HCT116 (cell line): ENCODE measurements at regions not wholly inside any gene's neighbourhood (a gene's known extent, or its start where the extent isn't known, plus 50 kb on each side); places are given as distances from the start of the nearest gene placed in this dataset.

Experiments
- ATAC-seq: fragments of 200-7000 bp; cut with Tn5 transposase; 2 replicates; pipeline ENCODE4 v1.9.1; 2020; ENCODE audit warnings: mild to moderate bottlenecking, moderate library complexity
- BruUV-seq: library from RNA; stranded (reverse); fragments of 400-500 nt; replicated peaks from 2 replicates; lab custom pipeline; 2021; lab: Mats Ljungman, UMichigan
- CTCF ChIA-PET: fragments of 300-600 bp; sonication (Branson Sonifier 250); formaldehyde crosslinking; loops from one replicate; lab custom pipeline; 2021; ENCODE audit warnings: antibody characterized with exemption; lab: Charles Lee
- POLR2A ChIA-PET: fragments of 300-600, 350-600 bp; sonication (Branson Sonifier 250); formaldehyde crosslinking; loops from one replicate; lab custom pipeline; 2021; ENCODE audit warnings: antibody characterized with exemption; lab: Charles Lee
- RAD21 ChIA-PET, 2 experiments: fragments of 300-600 bp; sonication (Branson Sonifier 250); formaldehyde crosslinking; loops; one replicate each; lab custom pipeline; 2023; ENCODE audit warnings: low total read pairs in 2 of 2; ENCODE audit not compliant: uncharacterized antibody in 2 of 2, unreplicated experiment in 2 of 2, low non-redundant PET in 1 of 2; lab: Charles Lee
- DNase-seq: peaks from one replicate; pipeline ENCODE4 v3.0.0-alpha.2; 2010; ENCODE audit warnings: low read depth, low spot score
- H2AFZ ChIP-seq: fragments of 200-600 bp; shearing (Covaris generic), sonication (generic); 2 replicates; pipeline ENCODE4 v1.6.1; 2017; ENCODE audit warnings: low read depth, mixed run types, mixed read lengths, antibody characterized with exemption, low read length; ENCODE audit not compliant: poor library complexity, severe bottlenecking
- H3K27ac ChIP-seq: 2 replicates; pipeline ENCODE4 v1.5.1; 2012; ENCODE audit warnings: low read depth, low read length
- H3K27me3 ChIP-seq: fragments of 200-600 bp; sonication (generic); 2 replicates; pipeline ENCODE4 v1.6.1; 2016; ENCODE audit warnings: mixed run types, low read length, mixed read lengths; ENCODE audit not compliant: insufficient read depth
- H3K36me3 ChIP-seq, 2 experiments: fragments of 200-500 bp in 1 of 2; fragments of 200-600 bp in 1 of 2; sonication (Bioruptor generic) in 1 of 2; sonication (generic) in 1 of 2; 2 replicates each; pipeline versions ENCODE4 v1.5.1 to v1.6.1; 2014 to 2016; ENCODE audit warnings: low read length in 2 of 2, inconsistent platforms in 1 of 2, mixed read lengths in 1 of 2, mixed run types in 1 of 2; ENCODE audit not compliant: insufficient read depth in 2 of 2, control insufficient read depth in 1 of 2
- H3K4me1 ChIP-seq, 2 experiments: fragments of 200-600 bp in 1 of 2; sonication (generic) in 1 of 2; 2 replicates each; pipeline versions ENCODE4 v1.5.1 to v1.6.1; 2012 to 2017; ENCODE audit warnings: low read length in 2 of 2, inconsistent platforms in 1 of 2, mild to moderate bottlenecking in 1 of 2, mixed read lengths in 1 of 2, mixed run types in 1 of 2, moderate library complexity in 1 of 2; ENCODE audit not compliant: insufficient read depth in 2 of 2, control insufficient read depth in 1 of 2
- H3K4me2 ChIP-seq: fragments of 200-600 bp; sonication (generic); 2 replicates; pipeline ENCODE4 v1.6.1; 2017; ENCODE audit warnings: mixed run types, low read length, mixed read lengths
- H3K4me3 ChIP-seq, 2 experiments: fragments of 200-600 bp in 1 of 2; sonication (generic) in 1 of 2; replicated peaks in 1 of 2; 2 replicates each; pipeline ENCODE4 v1.5.1; 2011 to 2016; ENCODE audit warnings: low read length in 2 of 2, control low read depth in 1 of 2, low read depth in 1 of 2, mild to moderate bottlenecking in 1 of 2, mixed read lengths in 1 of 2, mixed run types in 1 of 2
- H3K79me2 ChIP-seq: fragments of 200-600 bp; sonication (generic); 2 replicates; pipeline ENCODE4 v1.6.1; 2017; ENCODE audit warnings: mild to moderate bottlenecking, mixed run types, low read length, moderate library complexity, mixed read lengths; ENCODE audit not compliant: insufficient read depth
- H3K9ac ChIP-seq: fragments of 200-600 bp; sonication (generic); 2 replicates; pipeline ENCODE4 v1.6.1; 2016; ENCODE audit warnings: low read length, mixed read lengths
- H3K9me2 ChIP-seq: fragments of 200-600 bp; sonication (generic), shearing (Covaris generic); 2 replicates; pipeline ENCODE4 v1.6.1; 2017; ENCODE audit warnings: mixed run types, mild to moderate bottlenecking, moderate library complexity; ENCODE audit not compliant: insufficient read depth
- H3K9me3 ChIP-seq, 2 experiments: fragments of 200-500 bp in 1 of 2; fragments of 200-600 bp in 1 of 2; sonication (Bioruptor generic) in 1 of 2; sonication (generic) in 1 of 2; 2 replicates each; pipeline ENCODE4 v1.6.1; 2014 to 2017; ENCODE audit warnings: low read length in 2 of 2, mixed read lengths in 2 of 2, inconsistent platforms in 1 of 2, low read depth in 1 of 2, mild to moderate bottlenecking in 1 of 2, mixed run types in 1 of 2, moderate library complexity in 1 of 2; ENCODE audit not compliant: control insufficient read depth in 1 of 2, insufficient read depth in 1 of 2
- H4K20me1 ChIP-seq: fragments of 200-600 bp; sonication (generic), shearing (Covaris generic); 2 replicates; pipeline ENCODE4 v1.6.1; 2017; ENCODE audit warnings: mixed run types, mild to moderate bottlenecking, moderate library complexity; ENCODE audit not compliant: insufficient read depth
- CEBPB ChIP-seq: IDR thresholded peaks from 2 replicates; pipeline ENCODE4 v1.6.1; 2012; ENCODE audit warnings: low read depth
- EZH2 ChIP-seq: fragments of 200-600 bp; sonication (generic); IDR thresholded peaks from 2 replicates; pipeline ENCODE4 v1.6.1; 2017; ENCODE audit warnings: antibody characterized with exemption, mixed run types
- FOSL1 ChIP-seq: IDR thresholded peaks from 2 replicates; pipeline ENCODE4 v1.6.1; 2012; ENCODE audit warnings: low read depth
- POLR2AphosphoS5 ChIP-seq: IDR thresholded peaks from 2 replicates; pipeline ENCODE4 v1.6.1; 2011; ENCODE audit warnings: mild to moderate bottlenecking, low read depth, low read length, moderate library complexity
- REST ChIP-seq: IDR thresholded peaks from 2 replicates; pipeline ENCODE4 v1.6.1; 2012; ENCODE audit warnings: low read depth
- SRF ChIP-seq: IDR thresholded peaks from 2 replicates; pipeline ENCODE4 v1.6.1; 2012; ENCODE audit warnings: low read depth
- TCF7L2 ChIP-seq: IDR thresholded peaks from 2 replicates; pipeline ENCODE4 v1.7.0; 2011; ENCODE audit warnings: borderline replicate concordance, inconsistent platforms; ENCODE audit not compliant: insufficient read depth, insufficient read length; ENCODE audit errors: extremely low read depth
- ZBTB33 ChIP-seq: IDR thresholded peaks from 2 replicates; pipeline ENCODE4 v1.6.1; 2011; ENCODE audit warnings: mild to moderate bottlenecking, low read length, moderate library complexity; ENCODE audit not compliant: insufficient replicate concordance; ENCODE audit errors: extremely low read depth
- intact Hi-C: fragments of 100-400 bp; cut with micrococcal nuclease; formaldehyde crosslinking; loops from 2 replicates; pipeline ENCODE4 v1.10.0; 2022

- Histone ChIP-seq H3K9me3 (no peaks in the 10 kb centered on the region), H3K36me3 (no peaks in the 10 kb centered on the region), H4K20me1 (no peaks in the 10 kb centered on the region), H3K4me1 (peaks cover 0 to 8% of the 10 kb centered on the region in 2 experiments; a peak in 3 of 4 replicates), H3K79me2 (no peaks in the 10 kb centered on the region), H2AFZ (no peak overlapping the region), H3K9ac (no peak overlapping the region), H3K27me3 (no peaks in the 10 kb centered on the region), H3K4me2 (no peak overlapping the region), H3K27ac (no peak overlapping the region), H3K9me2 (no peaks in the 10 kb centered on the region), H3K4me3 (no peak overlapping the region)
- no peak for TF ChIP-seq FOSL1
- TF ChIP-seq ZBTB33, result no peak
- TF ChIP-seq TCF7L2, result no peak
- TF ChIP-seq SRF, result no peak
- TF ChIP-seq EZH2, result no peak
- POLR2A ChIA-PET, result no interaction called here
- no TSS peak for BruUV-seq
- ATAC-seq (no peak), DNase-seq (no peak)
- CTCF ChIA-PET, result interaction anchor here (1.6 kb wide), 1 partner anchor 8 kb away, joined by 4 read pairs; no protein-coding TSS in a partner anchor
- RAD21 ChIA-PET, result no interaction called here
- intact Hi-C loops, result no loop called here
These were observed 51.1 kb upstream of the EIF5 start for GRCh38 chr14:103282932-103283331.

GRCh38 chr14:103283916-103284315, 50.1 kb upstream of the EIF5 start:
- POLR2A ChIA-PET, result no interaction called here
- CTCF ChIA-PET, result no interaction called here

More at GRCh38 chr14:103283916-103284315, 50.1 kb upstream of the EIF5 start:
- H3K4me1 ChIP-seq, result peaks cover 0 to 8% of the 10 kb centered on the region in 2 experiments; a peak in 3 of 4 replicates
- H3K9me2 ChIP-seq, result no peaks in the 10 kb centered on the region
- DNase-seq, result no peak
- no peak overlapping the region for H3K4me2 ChIP-seq
- RAD21 ChIA-PET, result no interaction called here
- no peak overlapping the region for H3K9ac ChIP-seq
- no peak overlapping the region for H3K27ac ChIP-seq
- no peaks in the 10 kb centered on the region for H4K20me1 ChIP-seq
- H3K79me2 ChIP-seq, result no peaks in the 10 kb centered on the region
- H3K27me3 ChIP-seq, result no peaks in the 10 kb centered on the region
- no peaks in the 10 kb centered on the region for H3K9me3 ChIP-seq
- no peak overlapping the region for H3K4me3 ChIP-seq
- no peak overlapping the region for H2AFZ ChIP-seq
- no TSS peak for BruUV-seq
- intact Hi-C loops, result no loop called here
- ATAC-seq, result no peak
- TF ChIP-seq REST (no peak), CEBPB (no peak), FOSL1 (no peak), POLR2AphosphoS5 (no peak), ZBTB33 (no peak)
- H3K36me3 ChIP-seq, result no peaks in the 10 kb centered on the region
